Activated CD8-positive, alpha-beta T cell treated with anti-CD3 and anti-CD28 coated beads for 36 hours (primary cell): ENCODE measurements at regions not wholly inside any gene's neighbourhood (a gene's known extent, or its start where the extent isn't known, plus 50 kb on each side); places are given as distances from the start of the nearest gene placed in this dataset.
A peak's percentile ranks its signal among the peaks of the same experiment; 100 is the strongest.

Source experiments
- ATAC-seq: fragments of 200-7000 bp; cut with Tn5 transposase; one replicate; pipeline ENCODE4 v1.10.0; 2021; ENCODE audit warnings: mild to moderate bottlenecking, moderate library complexity
- CTCF ChIA-PET: fragments of 350-600 bp; sonication (Branson Sonifier 250); formaldehyde crosslinking; loops from one replicate; lab custom pipeline; 2021; ENCODE audit warnings: antibody characterized with exemption; lab: Charles Lee
- POLR2A ChIA-PET: fragments of 350-600 bp; sonication (Branson Sonifier 250); formaldehyde crosslinking; loops from one replicate; lab custom pipeline; 2021; ENCODE audit warnings: antibody characterized with exemption; lab: Charles Lee
- DNase-seq: peaks from one replicate; pipeline ENCODE4 v3.0.0-alpha.2; 2020
- H3K27ac Mint-ChIP-seq: one replicate; pipeline ENCODE4 v1.8.0; 2021; ENCODE audit warnings: mild to moderate bottlenecking, mixed read lengths
- H3K27me3 Mint-ChIP-seq: one replicate; pipeline ENCODE4 v1.8.0; 2021; ENCODE audit warnings: mixed read lengths
- H3K36me3 Mint-ChIP-seq: one replicate; pipeline ENCODE4 v1.8.0; 2021; ENCODE audit warnings: low read depth, mixed read lengths
- H3K4me1 Mint-ChIP-seq: one replicate; pipeline ENCODE4 v1.8.0; 2021; ENCODE audit warnings: low read depth, mixed read lengths
- H3K4me3 Mint-ChIP-seq: one replicate; pipeline ENCODE4 v1.8.0; 2021; ENCODE audit warnings: mild to moderate bottlenecking, moderate library complexity, mixed read lengths
- H3K9me3 Mint-ChIP-seq: one replicate; pipeline ENCODE4 v1.8.0; 2021; ENCODE audit warnings: mixed read lengths
- intact Hi-C: fragments of 100-400 bp; cut with micrococcal nuclease; formaldehyde crosslinking; loops from one replicate; pipeline ENCODE4 v1.10.0; 2022
- TF ChIP-seq, protein P1 (sequence below): fragments of 200-600 bp; IDR thresholded peaks from one replicate; pipeline ENCODE4 v1.8.0; 2022; ENCODE audit warnings: antibody characterized with exemption, mild to moderate bottlenecking

GRCh38 chr10:23528419-23528818 is 89.5 kb downstream of the OTUD1 start:
- Mint-ChIP-seq H3K9me3 (no peaks in the 10 kb centered on the region), H3K27ac (no peak overlapping the region), H3K27me3 (no peaks in the 10 kb centered on the region), H3K4me1 (peaks cover 20% of the 10 kb centered on the region), H3K36me3 (no peaks in the 10 kb centered on the region), H3K4me3 (no peak overlapping the region)
- ChIA-PET CTCF (interaction anchor here (0.7 to 4.3 kb wide), 9 partner anchors 11 to 370 kb away, joined by 3 to 30 read pairs (median 4); no protein-coding TSS in a partner anchor), POLR2A (no interaction called here)
- ATAC-seq: no peak
- intact Hi-C loops: loop anchor here (10.0 kb wide), 1 partner anchor 84 kb away; no protein-coding TSS in a partner anchor
- no peak for DNase-seq
- TF ChIP-seq, protein P1, sequence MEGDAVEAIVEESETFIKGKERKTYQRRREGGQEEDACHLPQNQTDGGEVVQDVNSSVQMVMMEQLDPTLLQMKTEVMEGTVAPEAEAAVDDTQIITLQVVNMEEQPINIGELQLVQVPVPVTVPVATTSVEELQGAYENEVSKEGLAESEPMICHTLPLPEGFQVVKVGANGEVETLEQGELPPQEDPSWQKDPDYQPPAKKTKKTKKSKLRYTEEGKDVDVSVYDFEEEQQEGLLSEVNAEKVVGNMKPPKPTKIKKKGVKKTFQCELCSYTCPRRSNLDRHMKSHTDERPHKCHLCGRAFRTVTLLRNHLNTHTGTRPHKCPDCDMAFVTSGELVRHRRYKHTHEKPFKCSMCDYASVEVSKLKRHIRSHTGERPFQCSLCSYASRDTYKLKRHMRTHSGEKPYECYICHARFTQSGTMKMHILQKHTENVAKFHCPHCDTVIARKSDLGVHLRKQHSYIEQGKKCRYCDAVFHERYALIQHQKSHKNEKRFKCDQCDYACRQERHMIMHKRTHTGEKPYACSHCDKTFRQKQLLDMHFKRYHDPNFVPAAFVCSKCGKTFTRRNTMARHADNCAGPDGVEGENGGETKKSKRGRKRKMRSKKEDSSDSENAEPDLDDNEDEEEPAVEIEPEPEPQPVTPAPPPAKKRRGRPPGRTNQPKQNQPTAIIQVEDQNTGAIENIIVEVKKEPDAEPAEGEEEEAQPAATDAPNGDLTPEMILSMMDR: no peak

DNA sequence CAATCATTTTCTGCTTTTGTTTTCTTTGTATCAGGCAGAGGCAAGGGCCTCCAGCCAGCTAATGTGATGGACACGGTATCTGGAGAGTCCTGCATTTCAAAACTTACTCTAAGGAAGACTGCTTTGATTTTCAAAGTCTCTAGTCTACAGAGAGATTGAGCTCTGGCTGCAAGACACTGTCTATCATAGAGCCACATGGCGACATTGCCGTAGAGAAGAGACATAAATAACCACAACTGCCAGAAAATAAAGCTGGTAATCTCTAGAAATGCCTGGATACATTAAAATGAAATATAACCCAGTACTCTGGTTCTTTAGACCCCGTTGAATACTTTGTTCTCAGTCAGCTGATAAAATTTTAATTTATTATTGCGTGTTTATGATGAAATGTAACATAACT is 90.8 kb downstream of the OTUD1 start:
- H3K4me3 Mint-ChIP-seq: no peak overlapping the region
- ATAC-seq (no peak), DNase-seq (no peak)
- H3K36me3 Mint-ChIP-seq: peaks cover 3% of the 10 kb centered on the region
- CTCF ChIA-PET: interaction anchor here (0.6 to 4.3 kb wide), 19 partner anchors 9 to 372 kb away, joined by 3 to 30 read pairs (median 4); partner anchors contain the start of gene OTUD1
- H3K27me3 Mint-ChIP-seq: no peaks in the 10 kb centered on the region
- H3K4me1 Mint-ChIP-seq: peaks cover 28% of the 10 kb centered on the region
- TF ChIP-seq, protein P1: no peak
- no peak overlapping the region for H3K27ac Mint-ChIP-seq
- intact Hi-C loops: loop anchor here (1.0 to 10.0 kb wide), 2 partner anchors 85 to 214 kb away; no protein-coding TSS in a partner anchor
- POLR2A ChIA-PET: interaction anchor here (0.8 kb wide), 1 partner anchor 131 kb away, joined by 3 read pairs; no protein-coding TSS in a partner anchor
- H3K9me3 Mint-ChIP-seq: no peaks in the 10 kb centered on the region

DNA sequence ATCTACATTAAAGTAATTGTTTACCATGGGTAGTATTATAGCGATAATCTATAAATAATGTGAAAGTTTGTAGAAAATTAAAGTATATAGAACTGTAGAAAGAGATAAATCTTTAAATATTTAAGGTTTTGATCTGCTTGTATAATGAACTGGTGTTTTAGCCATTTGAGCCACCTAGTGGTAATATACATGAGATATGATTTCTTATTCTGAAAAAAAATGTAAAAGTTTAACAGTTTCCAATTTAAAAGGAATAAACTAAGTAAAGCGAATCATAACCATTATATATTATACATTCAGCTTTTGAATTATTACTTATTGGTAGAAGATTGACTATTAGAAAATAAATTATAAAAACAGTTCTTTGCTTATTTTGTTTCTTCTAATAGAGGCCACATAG is 91.2 kb downstream of the OTUD1 start:
- CTCF ChIA-PET: interaction anchor here (0.8 to 4.3 kb wide), 15 partner anchors 9 to 215 kb away, joined by 3 to 30 read pairs (median 4); partner anchors contain the start of gene OTUD1
- H3K9me3 Mint-ChIP-seq: no peaks in the 10 kb centered on the region
- no peaks in the 10 kb centered on the region for H3K27me3 Mint-ChIP-seq
- TF ChIP-seq, protein P1: peak; percentile 68
- H3K4me1 Mint-ChIP-seq: peaks cover 32% of the 10 kb centered on the region
- no peak overlapping the region for H3K4me3 Mint-ChIP-seq
- POLR2A ChIA-PET: interaction anchor here (0.7 to 0.8 kb wide), 2 partner anchors 28 to 131 kb away, joined by 3 read pairs; no protein-coding TSS in a partner anchor
- ATAC-seq (no peak), DNase-seq (no peak)
- no peak overlapping the region for H3K27ac Mint-ChIP-seq
- H3K36me3 Mint-ChIP-seq: peaks cover 3% of the 10 kb centered on the region
- intact Hi-C loops: loop anchor here (1.0 kb wide), 1 partner anchor 215 kb away; no protein-coding TSS in a partner anchor

- POLR2A ChIA-PET: no interaction called here
- Mint-ChIP-seq H3K4me3 (no peak overlapping the region), H3K27me3 (no peaks in the 10 kb centered on the region), H3K36me3 (peaks cover 12% of the 10 kb centered on the region), H3K27ac (peak overlapping the region; percentile 41), H3K9me3 (peaks cover 6% of the 10 kb centered on the region), H3K4me1 (peaks cover 54% of the 10 kb centered on the region)
- ATAC-seq (peak; percentile 57), DNase-seq (no peak)
- intact Hi-C loops: no loop called here
- CTCF ChIA-PET: interaction anchor here (1.6 to 2.1 kb wide), 2 partner anchors 8 to 17 kb away, joined by 5 to 9 read pairs; no protein-coding TSS in a partner anchor
- TF ChIP-seq, protein P1: no peak
Measured at GRCh38 chr10:23533212-23533611, 94.3 kb downstream of the OTUD1 start.

DNA sequence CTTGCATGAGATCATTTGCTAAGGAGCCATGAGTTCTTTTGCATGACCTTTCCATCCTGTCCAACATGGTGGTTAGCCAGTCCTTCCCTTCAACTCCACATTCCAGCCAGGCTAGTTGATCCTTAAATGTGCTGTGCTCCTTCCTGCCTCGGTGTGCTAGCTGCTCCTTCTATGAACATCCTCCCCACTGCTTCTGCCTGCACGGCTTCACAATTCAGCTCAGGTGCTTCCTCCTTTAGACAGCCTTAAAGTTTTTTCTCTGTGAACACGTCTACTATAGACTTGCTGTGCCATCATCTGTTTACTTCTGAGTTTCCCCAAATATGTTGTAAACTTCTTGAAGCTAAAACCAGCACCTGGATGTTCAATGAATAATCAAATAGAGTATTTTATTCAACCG is 95.5 kb downstream of the OTUD1 start:
- ATAC-seq: no peak
- intact Hi-C loops: no loop called here
- TF ChIP-seq, protein P1: no peak
- peaks cover 13% of the 10 kb centered on the region for H3K9me3 Mint-ChIP-seq
- CTCF ChIA-PET: interaction anchor here (2.2 kb wide), 1 partner anchor 18 kb away, joined by 7 read pairs; no protein-coding TSS in a partner anchor
- peak overlapping the region; percentile 85 for H3K27ac Mint-ChIP-seq
- POLR2A ChIA-PET: no interaction called here
- no peaks in the 10 kb centered on the region for H3K27me3 Mint-ChIP-seq
- H3K36me3 Mint-ChIP-seq: peaks cover 22% of the 10 kb centered on the region
- peak overlapping the region; percentile 37 for H3K4me3 Mint-ChIP-seq
- peak; percentile 19 for DNase-seq
- H3K4me1 Mint-ChIP-seq: peaks cover 62% of the 10 kb centered on the region
